Mesenchymal stem cell (in vitro differentiated cells and primary cell): ENCODE measurements at regions not wholly inside any gene's neighbourhood (a gene's known extent, or its start where the extent isn't known, plus 50 kb on each side); places are given as distances from the start of the nearest gene placed in this dataset.

Source experiments
- DNase-seq: peaks from one replicate; pipeline ENCODE4 v3.0.0-alpha.2; 2013
- H2AFZ ChIP-seq: one replicate; pipeline ENCODE4 v1.6.1; 2013; ENCODE audit warnings: low read depth, mild to moderate bottlenecking, control low read depth, inconsistent platforms, low read length, moderate library complexity
- H2AK5ac ChIP-seq: 2 replicates; pipeline ENCODE4 v1.6.1; 2013; ENCODE audit warnings: low read length, moderate library complexity, mild to moderate bottlenecking, inconsistent platforms; ENCODE audit not compliant: severe bottlenecking
- H2BK120ac ChIP-seq: one replicate; pipeline ENCODE4 v1.6.1; 2013; ENCODE audit warnings: low read depth, mild to moderate bottlenecking, inconsistent platforms, low read length, moderate library complexity
- H2BK12ac ChIP-seq, 2 experiments: one replicate each; pipeline ENCODE4 v1.6.1; 2013; ENCODE audit warnings: inconsistent platforms in 2 of 2, low read length in 2 of 2, mild to moderate bottlenecking in 2 of 2, moderate library complexity in 2 of 2, control low read depth in 1 of 2
- H2BK15ac ChIP-seq: one replicate; pipeline ENCODE4 v1.6.1; 2013; ENCODE audit warnings: mild to moderate bottlenecking, low read depth, inconsistent platforms; ENCODE audit not compliant: poor library complexity, severe bottlenecking
- H2BK5ac ChIP-seq: 2 replicates; pipeline ENCODE4 v1.6.1; 2013; ENCODE audit warnings: low read depth, mild to moderate bottlenecking, low read length, control low read depth, inconsistent platforms; ENCODE audit not compliant: poor library complexity, severe bottlenecking
- H3K14ac ChIP-seq, 2 experiments: one replicate each; pipeline ENCODE4 v1.6.1; 2013; ENCODE audit warnings: inconsistent platforms in 2 of 2, low read length in 2 of 2, control low read depth in 1 of 2, mild to moderate bottlenecking in 1 of 2, moderate library complexity in 1 of 2
- H3K18ac ChIP-seq, 2 experiments: one replicate each; pipeline ENCODE4 v1.6.1; 2013; ENCODE audit warnings: inconsistent platforms in 2 of 2, low read length in 2 of 2, control low read depth in 1 of 2, low read depth in 1 of 2, mild to moderate bottlenecking in 1 of 2
- H3K23ac ChIP-seq, 2 experiments: one replicate each; pipeline ENCODE4 v1.6.1; 2013; ENCODE audit warnings: inconsistent platforms in 2 of 2, low read length in 2 of 2, mild to moderate bottlenecking in 2 of 2, moderate library complexity in 2 of 2, control low read depth in 1 of 2
- H3K27ac ChIP-seq: 2 replicates; pipeline ENCODE4 v1.5.1; 2013; ENCODE audit warnings: mild to moderate bottlenecking, moderate library complexity, low read length, control low read depth, inconsistent platforms; ENCODE audit not compliant: poor library complexity, severe bottlenecking
- H3K27me3 ChIP-seq, 2 experiments: 2 replicates each; pipeline versions ENCODE4 v1.6.1 to v1.7.0; 2013; ENCODE audit warnings: low read length in 2 of 2, mild to moderate bottlenecking in 2 of 2, moderate library complexity in 2 of 2, control low read depth in 1 of 2, inconsistent platforms in 1 of 2; ENCODE audit not compliant: control insufficient read depth in 1 of 2, insufficient read depth in 1 of 2
- H3K36me3 ChIP-seq, 2 experiments: 2 replicates each; pipeline versions ENCODE4 v1.6.1 to v1.7.0; 2013; ENCODE audit warnings: low read length in 2 of 2, control low read depth in 1 of 2, inconsistent platforms in 1 of 2, low read depth in 1 of 2, mild to moderate bottlenecking in 1 of 2; ENCODE audit not compliant: insufficient read depth in 2 of 2, control insufficient read depth in 1 of 2
- H3K4ac ChIP-seq, 2 experiments: one replicate each; pipeline ENCODE4 v1.6.1; 2013; ENCODE audit warnings: inconsistent platforms in 2 of 2, low read length in 2 of 2, mild to moderate bottlenecking in 2 of 2, moderate library complexity in 2 of 2, control low read depth in 1 of 2, low read depth in 1 of 2
- H3K4me1 ChIP-seq: 2 replicates; pipeline ENCODE4 v1.6.1; 2013; ENCODE audit warnings: low read depth, low read length, control low read depth; ENCODE audit not compliant: control insufficient read depth, insufficient read depth
- H3K4me2 ChIP-seq: 2 replicates; pipeline ENCODE4 v1.6.1; 2013; ENCODE audit warnings: low read length, mild to moderate bottlenecking, inconsistent platforms; ENCODE audit not compliant: poor library complexity, severe bottlenecking
- H3K4me3 ChIP-seq, 2 experiments: 2 replicates each; pipeline versions ENCODE4 v1.5.1 to v1.7.0; 2013; ENCODE audit warnings: low read length in 2 of 2, mild to moderate bottlenecking in 2 of 2, control low read depth in 1 of 2, low read depth in 1 of 2; ENCODE audit not compliant: insufficient read depth in 1 of 2
- H3K79me1 ChIP-seq: replicated peaks from 2 replicates; pipeline ENCODE4 v1.6.1; 2013; ENCODE audit warnings: mild to moderate bottlenecking, control low read depth, low read length, inconsistent platforms; ENCODE audit not compliant: poor library complexity, severe bottlenecking
- H3K9ac ChIP-seq: 2 replicates; pipeline ENCODE4 v1.7.0; 2013; ENCODE audit warnings: mild to moderate bottlenecking, low read length, moderate library complexity
- H3K9me3 ChIP-seq: 2 replicates; pipeline ENCODE4 v1.7.0; 2013; ENCODE audit warnings: mild to moderate bottlenecking, low read length; ENCODE audit not compliant: control insufficient read depth
- H4K8ac ChIP-seq: one replicate; pipeline ENCODE4 v1.6.1; 2013; ENCODE audit warnings: inconsistent platforms, mild to moderate bottlenecking, low read length, moderate library complexity
- H4K91ac ChIP-seq: one replicate; pipeline ENCODE4 v1.6.1; 2013; ENCODE audit warnings: mild to moderate bottlenecking, low read length, inconsistent platforms
- WGBS: methylation state at CpG from one replicate; pipeline ENCODE4 v1.1.7; 2013; ENCODE audit warnings: mixed read lengths; 5-methylcytosine and 5-hydroxymethylcytosine counted together

DNA sequence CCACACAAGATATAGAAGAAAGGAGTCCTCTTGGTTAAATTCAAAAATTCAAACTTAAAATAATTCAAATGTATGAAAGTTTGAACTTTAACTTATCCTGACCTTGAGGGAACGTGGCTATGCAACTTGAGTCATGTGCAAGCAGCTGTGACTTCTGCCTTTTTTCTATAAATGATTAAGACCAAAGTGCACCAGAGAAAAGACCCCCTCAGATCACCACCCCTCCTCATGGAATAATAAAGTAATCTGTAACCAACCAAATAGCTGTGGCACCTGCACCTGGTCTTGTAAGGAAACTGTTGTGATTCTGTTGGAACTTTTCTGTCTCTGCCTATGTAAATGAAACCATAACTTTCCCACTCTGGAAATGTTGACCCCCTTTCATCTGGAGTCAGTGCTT, 141.1 kb upstream of the GGTLC1 start:
- no peak overlapping the region for H4K91ac ChIP-seq
- no peaks in the 10 kb centered on the region for H3K79me1 ChIP-seq
- no peaks in the 10 kb centered on the region for H3K36me3 ChIP-seq

DNA sequence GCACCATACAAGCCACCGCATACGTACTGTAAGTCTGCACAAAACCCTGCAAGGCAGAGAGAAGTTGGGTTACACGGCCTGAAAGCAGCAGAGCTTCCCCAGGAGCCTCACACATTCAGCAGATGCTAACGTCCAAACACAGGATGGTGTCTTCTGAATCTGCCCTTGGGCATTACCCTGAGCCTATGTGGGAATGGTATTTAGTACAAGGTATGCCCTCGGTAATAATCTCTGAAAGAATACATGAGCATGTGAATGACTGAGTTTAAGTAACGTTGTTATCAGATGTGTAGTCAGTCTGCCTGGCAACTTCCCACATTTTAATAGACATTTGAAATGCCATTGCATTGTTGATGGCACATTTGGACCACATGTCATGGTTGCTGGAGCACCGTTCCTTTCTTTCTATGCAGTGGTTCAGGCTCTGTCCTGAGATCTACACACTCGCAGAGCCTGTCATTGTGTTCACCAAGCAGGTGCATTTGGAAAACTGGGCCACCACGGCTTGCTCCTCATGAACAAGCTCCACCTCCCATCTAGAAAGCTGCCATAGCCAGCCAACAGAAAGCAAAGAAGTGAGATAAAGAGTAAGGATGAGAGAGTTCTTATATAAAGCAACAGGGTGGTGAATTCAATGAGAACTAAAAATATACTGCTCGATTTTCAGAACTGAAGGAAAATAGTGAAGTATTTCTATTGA, 136.5 kb upstream of the GGTLC1 start:
- H3K79me1 ChIP-seq: no peaks in the 10 kb centered on the region

More for the DNA sequence above, 141.1 kb upstream of the GGTLC1 start:
- no peak overlapping the region for H3K4ac ChIP-seq
- no peak overlapping the region for H3K27ac ChIP-seq
- H2AK5ac ChIP-seq: no peak overlapping the region
- H2BK5ac ChIP-seq: no peak overlapping the region
- no peak overlapping the region for H3K14ac ChIP-seq
- no peak overlapping the region for H2BK15ac ChIP-seq
- 57% methylated on average over 1 of the region's 1 CpG for WGBS
- DNase-seq: no peak
- H3K27me3 ChIP-seq: peaks cover 0 to 50% of the 10 kb centered on the region in 2 experiments
- H4K8ac ChIP-seq: no peak overlapping the region
- no peak overlapping the region for H3K18ac ChIP-seq
- no peak overlapping the region for H3K4me3 ChIP-seq
- no peak overlapping the region for H2BK120ac ChIP-seq
- H3K4me1 ChIP-seq: peaks cover 2% of the 10 kb centered on the region
- H3K4me2 ChIP-seq: no peak overlapping the region
- no peak overlapping the region for H3K9ac ChIP-seq
- H3K9me3 ChIP-seq: peaks cover 6% of the 10 kb centered on the region
- H2BK12ac ChIP-seq: no peak overlapping the region
- no peak overlapping the region for H2AFZ ChIP-seq
- no peak overlapping the region for H3K23ac ChIP-seq

DNA sequence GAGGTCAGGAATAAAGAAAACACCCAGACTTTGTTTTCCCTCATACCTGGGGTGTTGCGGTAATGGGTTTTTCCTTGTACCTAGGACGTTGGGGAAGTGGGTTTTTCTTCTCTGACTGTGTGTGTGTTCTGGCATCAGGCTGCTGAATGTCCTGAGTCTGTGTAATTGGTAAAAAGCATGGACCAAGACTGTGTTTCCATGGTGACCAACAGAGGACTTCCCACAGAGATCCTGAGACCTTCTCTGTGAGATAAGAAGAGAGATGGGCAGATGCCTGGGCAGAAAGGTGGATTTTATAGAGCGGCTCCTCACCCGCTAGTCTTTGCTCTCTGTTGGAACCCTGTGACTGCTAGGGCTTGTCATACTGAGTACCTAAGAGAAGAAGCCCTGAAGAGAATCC, 135.4 kb upstream of the GGTLC1 start:
- Histone ChIP-seq H3K27ac (no peak overlapping the region), H4K8ac (no peak overlapping the region), H3K9me3 (peaks cover 6% of the 10 kb centered on the region), H2AK5ac (no peak overlapping the region), H3K4me3 (no peak overlapping the region), H2BK5ac (no peak overlapping the region), H3K4me2 (no peak overlapping the region), H3K79me1 (no peaks in the 10 kb centered on the region), H2BK12ac (no peak overlapping the region), H3K4ac (no peak overlapping the region), H3K4me1 (no peaks in the 10 kb centered on the region), H3K27me3 (peaks cover 0 to 87% of the 10 kb centered on the region in 2 experiments), H2BK15ac (no peak overlapping the region), H3K9ac (no peak overlapping the region), H2AFZ (no peak overlapping the region), H3K23ac (no peak overlapping the region), H3K36me3 (no peaks in the 10 kb centered on the region), H3K14ac (no peak overlapping the region), H2BK120ac (no peak overlapping the region), H4K91ac (no peak overlapping the region), H3K18ac (no peak overlapping the region)
- WGBS: 75% methylated on average over 4 of the region's 4 CpGs
- DNase-seq: no peak

More for the DNA sequence above, 136.5 kb upstream of the GGTLC1 start:
- Histone ChIP-seq H3K9me3 (peaks cover 6% of the 10 kb centered on the region), H3K36me3 (no peaks in the 10 kb centered on the region), H4K8ac (no peak overlapping the region), H3K9ac (no peak overlapping the region), H3K14ac (no peak overlapping the region), H3K4me3 (no peak overlapping the region), H2AK5ac (no peak overlapping the region), H3K23ac (no peak overlapping the region), H3K4me1 (no peaks in the 10 kb centered on the region), H2BK15ac (no peak overlapping the region), H3K27ac (no peak overlapping the region), H3K4ac (no peak overlapping the region), H3K18ac (no peak overlapping the region), H3K27me3 (peaks cover 0 to 80% of the 10 kb centered on the region in 2 experiments), H2BK120ac (no peak overlapping the region), H4K91ac (no peak overlapping the region), H2BK12ac (no peak overlapping the region), H2AFZ (no peak overlapping the region), H3K4me2 (no peak overlapping the region), H2BK5ac (no peak overlapping the region)
- WGBS: 75% methylated on average over 9 of the region's 10 CpGs
- no peak for DNase-seq

DNA sequence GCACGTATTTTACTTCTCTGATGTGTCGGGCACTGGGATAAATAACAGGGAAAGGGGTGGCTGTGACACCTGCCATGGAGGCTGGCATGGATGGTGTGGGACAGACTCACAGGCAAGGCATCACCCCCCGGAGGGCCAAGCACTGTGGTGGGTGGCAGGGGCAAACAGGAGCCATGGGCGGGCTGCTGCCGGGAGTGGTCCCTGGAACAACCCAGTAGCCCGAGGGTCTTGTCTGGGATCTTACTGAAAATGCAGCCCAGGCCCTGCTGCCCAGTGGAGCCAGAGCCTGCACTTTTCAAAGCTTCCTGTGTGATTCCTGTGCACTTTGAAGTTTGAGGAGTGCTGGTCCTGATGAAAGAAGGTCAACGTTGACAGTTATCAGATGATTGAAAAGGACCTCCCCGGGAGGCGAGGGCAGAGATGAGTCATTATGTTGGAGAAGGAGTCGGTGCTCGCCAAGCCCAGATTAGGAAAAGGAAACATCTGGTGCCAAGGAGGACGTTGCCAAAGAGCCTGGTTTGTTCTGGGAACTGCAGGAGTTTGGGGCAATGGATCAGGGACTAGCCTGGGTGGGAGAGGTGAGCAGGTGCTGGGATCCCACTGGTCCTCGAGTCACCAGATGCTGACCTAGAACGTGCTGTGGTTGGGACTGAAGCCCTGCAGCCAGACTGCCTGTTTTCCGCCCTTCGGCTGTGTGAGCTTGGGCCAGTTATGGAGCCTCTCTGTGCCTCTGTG, 130.0 kb upstream of the GGTLC1 start:
- no peak overlapping the region for H3K23ac ChIP-seq
- no peak overlapping the region for H3K9ac ChIP-seq
- no peaks in the 10 kb centered on the region for H3K36me3 ChIP-seq
- H2AK5ac ChIP-seq: no peak overlapping the region
- H3K27me3 ChIP-seq: peaks cover 5 to 78% of the 10 kb centered on the region in 2 experiments
- no peak overlapping the region for H3K14ac ChIP-seq
- no peak for DNase-seq
- no peaks in the 10 kb centered on the region for H3K79me1 ChIP-seq
- H3K4me2 ChIP-seq: no peak overlapping the region
- no peak overlapping the region for H2BK120ac ChIP-seq
- H2BK15ac ChIP-seq: no peak overlapping the region
- H4K8ac ChIP-seq: no peak overlapping the region
- no peak overlapping the region for H2BK12ac ChIP-seq
- no peak overlapping the region for H3K4ac ChIP-seq
- H2BK5ac ChIP-seq: no peak overlapping the region
- H3K4me3 ChIP-seq: no peak overlapping the region
- peaks cover 2% of the 10 kb centered on the region for H3K4me1 ChIP-seq
- no peak overlapping the region for H2AFZ ChIP-seq
- H4K91ac ChIP-seq: no peak overlapping the region
- no peak overlapping the region for H3K18ac ChIP-seq
- 61% methylated on average over 16 of the region's 16 CpGs for WGBS
- no peak overlapping the region for H3K27ac ChIP-seq
- H3K9me3 ChIP-seq: no peaks in the 10 kb centered on the region
